ENCODE measurements at regions not wholly inside any gene's neighbourhood (a gene's known extent, or its start where the extent isn't known, plus 50 kb on each side); places are given as distances from the start of the nearest gene placed in this dataset.

- WGBS, 2 donors, result 58 to 60% methylated on average over 6 of the region's 6 CpGs
- no peak for DNase-seq
- Histone ChIP-seq H3K36me3 (ENCODE audit: low read depth, missing control alignments) (no peaks in the 10 kb centered on the region), H3K4me3 (no peak overlapping the region), H3K27me3 (no peaks in the 10 kb centered on the region), H3K27ac (no peak overlapping the region), H3K4me1 (no peaks in the 10 kb centered on the region), H3K9me3 (no peaks in the 10 kb centered on the region)
- TF ChIP-seq POLR2A (IDR thresholded peaks at IDR 0.05), result no peak
- TF ChIP-seq CTCF (IDR thresholded peaks at IDR 0.05), result no peak
- intact Hi-C loops (cut with DNase I; ENCODE audit: low total_unique reads), result no loop called here
Measured at GRCh38 chr2:156784020-156784701, 348.0 kb downstream of the GPD2 start.

- intact Hi-C loops (cut with DNase I; ENCODE audit: low total_unique reads), result no loop called here
- Histone ChIP-seq H3K4me3 (no peak overlapping the region), H3K9me3 (no peaks in the 10 kb centered on the region), H3K27ac (no peak overlapping the region), H3K4me1 (no peaks in the 10 kb centered on the region), H3K27me3 (no peaks in the 10 kb centered on the region), H3K36me3 (ENCODE audit: low read depth, missing control alignments) (no peaks in the 10 kb centered on the region)
- 93 to 94% methylated on average over 2 of the region's 2 CpGs for WGBS, 2 donors
- TF ChIP-seq POLR2A (IDR thresholded peaks at IDR 0.05) (no peak), CTCF (IDR thresholded peaks at IDR 0.05) (no peak)
- DNase-seq, result no peak
Measured at GRCh38 chr2:156787517-156787916, 351.3 kb downstream of the GPD2 start.

- H3K27ac ChIP-seq, result no peak overlapping the region
- no peaks in the 10 kb centered on the region for H3K36me3 ChIP-seq (ENCODE audit: low read depth, missing control alignments)
- DNase-seq, result no peak
- TF ChIP-seq POLR2A (IDR thresholded peaks at IDR 0.05), result no peak
- TF ChIP-seq CTCF (IDR thresholded peaks at IDR 0.05), result no peak
- no peaks in the 10 kb centered on the region for H3K9me3 ChIP-seq
- H3K4me3 ChIP-seq, result no peak overlapping the region
- no peaks in the 10 kb centered on the region for H3K27me3 ChIP-seq
- no peaks in the 10 kb centered on the region for H3K4me1 ChIP-seq
- intact Hi-C loops (cut with DNase I; ENCODE audit: low total_unique reads), result no loop called here
- 90 to 93% methylated on average over 3 of the region's 3 CpGs for WGBS, 2 donors
Measured at GRCh38 chr2:156790343-156791037, 354.3 kb downstream of the GPD2 start.

- Histone ChIP-seq H3K4me1 (no peaks in the 10 kb centered on the region), H3K27me3 (no peaks in the 10 kb centered on the region), H3K4me3 (no peak overlapping the region), H3K36me3 (ENCODE audit: low read depth, missing control alignments) (no peaks in the 10 kb centered on the region), H3K27ac (no peak overlapping the region), H3K9me3 (no peaks in the 10 kb centered on the region)
- TF ChIP-seq CTCF (IDR thresholded peaks at IDR 0.05) (no peak), POLR2A (IDR thresholded peaks at IDR 0.05) (no peak)
- 70 to 81% methylated on average over 9 of the region's 9 CpGs for WGBS, 2 donors
- intact Hi-C loops (cut with DNase I; ENCODE audit: low total_unique reads), result no loop called here
- DNase-seq, result no peak
Measured at GRCh38 chr2:156792242-156792840, 356.2 kb downstream of the GPD2 start.

All from testis (tissue), 2 donors.